NCI-H1417 (cell line): ENCODE measurements at regions not wholly inside any gene's neighbourhood (a gene's known extent, or its start where the extent isn't known, plus 50 kb on each side); places are given as distances from the start of the nearest gene placed in this dataset.

ENCODE experiments used
- DNase-seq, 3 experiments: peaks; one replicate each; lab custom pipeline; 2025; lab: John Stamatoyannopoulos, UW

GRCh38 chr12:109648521-109648920 is 65.1 kb upstream of the FAM222A start:
- DNase-seq, result no peak

GRCh38 chr12:109650808-109651207 is 62.8 kb upstream of the FAM222A start:
- peak in 2 of 3 experiments; percentile 61 to 70 for DNase-seq

GRCh38 chr12:109651596-109651995 is 62.0 kb upstream of the FAM222A start:
- no peak for DNase-seq

GRCh38 chr12:109652233-109652976 is 61.2 kb upstream of the FAM222A start:
- DNase-seq, result peak in 1 of 3 experiments; percentile 60

- DNase-seq, result peak in 1 of 3 experiments; percentile 20
Observed at GRCh38 chr12:109652977-109653264, 60.7 kb upstream of the FAM222A start.

- no peak for DNase-seq
Observed at GRCh38 chr12:109653890-109654289, 59.7 kb upstream of the FAM222A start.

- no peak for DNase-seq
Observed at GRCh38 chr12:109654357-109654756, 59.3 kb upstream of the FAM222A start.

GRCh38 chr12:109655578-109655977 is 58.0 kb upstream of the FAM222A start:
- DNase-seq, result no peak

- peak in 1 of 3 experiments; percentile 61 for DNase-seq
Observed at GRCh38 chr12:109656743-109657142, 56.9 kb upstream of the FAM222A start.

GRCh38 chr12:109663795-109664194 is 49.8 kb upstream of the FAM222A start:
- no peak for DNase-seq
